ENCODE measurements at regions not wholly inside any gene's neighbourhood (a gene's known extent, or its start where the extent isn't known, plus 50 kb on each side); places are given as distances from the start of the nearest gene placed in this dataset.

DNA sequence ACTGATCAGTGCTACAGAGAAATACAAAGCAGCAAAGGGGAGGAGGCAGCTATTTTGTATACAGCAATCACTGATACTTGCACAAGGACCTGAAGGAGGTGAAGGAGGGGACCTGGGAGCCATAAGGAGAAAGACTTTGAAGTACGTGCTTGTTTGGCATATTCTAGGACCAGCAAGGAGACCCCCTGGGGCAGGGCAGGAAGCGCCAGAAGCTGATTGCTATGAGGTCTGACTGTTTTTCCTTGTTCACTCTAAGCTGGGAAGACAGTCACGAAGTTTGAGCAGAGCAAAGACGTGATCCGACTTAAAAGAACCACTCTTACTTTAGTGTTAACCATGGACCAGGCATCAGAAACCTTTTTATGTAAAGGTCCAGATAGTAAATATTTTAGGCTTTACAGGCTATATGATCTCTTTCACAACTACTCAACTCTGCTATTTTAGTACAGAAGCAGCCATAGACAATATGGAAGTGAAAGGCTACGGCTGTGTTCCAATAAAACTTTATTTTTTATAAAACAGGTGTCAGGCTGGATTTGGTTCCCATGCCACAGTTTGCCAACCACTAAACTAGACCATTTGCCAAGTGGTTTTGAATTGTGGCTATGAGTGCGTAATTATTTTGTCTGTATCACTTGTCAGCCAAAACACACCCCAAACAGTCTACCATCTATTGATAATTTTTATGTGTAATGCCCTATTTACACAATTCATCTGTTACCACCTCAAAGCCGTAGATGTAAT, 217.9 kb downstream of the PRL start:
- DNase-seq, result no peak

DNA sequence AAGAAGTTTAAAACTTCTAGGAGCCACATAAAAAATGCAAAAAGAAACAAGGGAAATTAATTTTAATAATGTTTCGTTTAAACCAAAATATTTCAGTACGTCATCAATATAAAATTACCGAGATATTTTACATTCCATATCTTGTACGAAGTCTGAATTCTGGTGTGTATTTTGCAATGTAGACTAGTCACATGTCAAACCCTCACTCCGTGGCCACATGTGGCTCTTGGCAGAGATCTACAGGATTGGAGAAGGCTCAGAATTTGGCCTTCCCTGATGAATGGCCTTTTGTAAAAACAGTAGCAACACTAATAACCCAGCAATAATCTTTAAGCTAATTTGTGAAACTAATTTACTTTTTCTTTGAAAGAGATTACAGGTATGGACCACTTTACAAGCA, 217.1 kb downstream of the PRL start:
- DNase-seq, result no peak

DNA sequence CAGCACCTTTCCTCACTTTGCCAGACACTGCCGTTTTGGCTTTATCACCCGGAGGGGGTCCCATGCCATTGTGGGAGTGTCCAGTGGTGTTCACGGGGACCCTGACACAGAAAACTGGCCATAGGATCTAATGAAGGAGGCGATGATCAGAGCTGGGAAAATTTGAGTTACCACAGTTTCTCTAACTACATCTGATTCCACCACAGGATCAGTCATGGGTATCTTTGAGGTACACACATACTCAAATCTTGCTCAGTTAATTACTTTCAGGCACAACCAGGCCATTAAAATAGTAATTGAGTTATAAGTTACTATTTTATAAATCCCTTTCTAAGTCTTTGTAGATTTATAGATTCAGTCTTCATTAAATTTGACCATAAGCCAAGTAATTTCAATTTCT, 215.1 kb downstream of the PRL start:
- DNase-seq, result no peak

DNA sequence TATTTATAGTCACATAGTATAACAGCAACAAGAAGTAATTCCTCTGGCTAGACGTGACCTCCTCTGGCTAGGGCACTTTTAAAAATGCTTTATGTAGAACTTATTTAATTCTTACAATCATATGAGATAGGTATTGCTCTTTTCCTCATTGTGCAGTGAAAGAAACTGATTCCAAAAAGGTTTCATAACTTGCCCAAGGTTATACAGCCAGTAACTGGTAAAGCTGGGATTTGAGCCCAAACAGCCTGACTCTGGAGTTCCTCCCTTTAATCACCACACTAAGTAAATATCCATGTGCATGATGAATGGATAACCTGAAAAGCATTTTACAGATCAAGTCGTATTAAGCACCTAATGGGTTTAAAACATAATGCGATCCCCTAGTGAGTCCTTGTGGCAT, 214.6 kb downstream of the PRL start:
- DNase-seq, result no peak

DNA sequence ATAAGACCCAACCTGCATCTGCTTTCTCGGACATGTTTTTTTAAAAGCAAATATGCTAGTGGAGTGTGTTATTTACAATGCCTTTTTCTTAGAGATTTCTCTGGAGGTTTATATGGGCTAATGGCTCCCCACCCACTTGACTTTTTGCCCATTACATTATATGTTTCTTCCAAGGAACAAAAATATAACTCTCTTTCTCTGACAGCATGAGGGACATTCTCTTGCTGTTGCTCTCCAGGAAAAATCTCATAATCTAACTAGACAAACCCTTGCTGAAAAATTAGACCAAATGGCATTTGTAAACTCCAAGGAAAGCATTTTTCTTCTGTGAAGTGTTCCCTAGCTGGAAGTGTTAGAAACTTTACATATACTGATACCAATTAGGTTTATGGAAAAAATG, 213.7 kb downstream of the PRL start:
- DNase-seq, result no peak

DNA sequence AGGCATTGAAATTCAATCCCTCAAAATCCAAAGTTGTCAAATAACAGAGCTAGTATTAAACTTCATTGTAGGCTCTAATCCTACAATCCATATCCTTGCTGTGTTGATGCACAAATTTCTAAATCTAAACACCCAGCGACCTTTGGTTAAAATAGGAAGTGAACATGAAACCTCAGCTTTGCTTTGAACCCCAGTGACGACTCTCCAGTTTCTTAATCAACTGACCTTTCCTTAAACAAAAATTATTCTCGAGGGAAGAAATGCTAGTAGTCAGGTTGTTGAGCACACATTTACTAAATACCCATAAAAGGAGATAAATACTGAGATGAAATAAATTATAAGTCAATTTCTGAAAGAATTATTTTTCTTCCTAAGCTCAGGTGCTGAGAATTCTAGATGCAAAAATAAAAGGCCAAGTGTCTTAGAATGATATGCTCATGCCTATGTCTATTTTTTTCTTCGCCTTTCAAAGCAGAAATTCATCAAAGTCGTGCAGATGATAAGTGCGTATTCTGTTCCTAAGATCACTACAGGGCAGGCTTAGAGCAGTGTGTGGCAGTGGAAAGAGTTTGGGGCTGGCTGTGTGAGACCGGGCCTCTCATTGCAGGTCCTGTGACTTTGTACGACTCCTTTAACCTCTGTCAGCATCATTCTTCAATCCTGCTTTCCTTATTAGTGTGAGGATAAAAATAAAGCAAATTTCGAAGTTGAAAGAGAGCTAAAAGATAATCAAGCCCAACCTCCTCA, 208.7 kb downstream of the PRL start:
- DNase-seq, result no peak

DNA sequence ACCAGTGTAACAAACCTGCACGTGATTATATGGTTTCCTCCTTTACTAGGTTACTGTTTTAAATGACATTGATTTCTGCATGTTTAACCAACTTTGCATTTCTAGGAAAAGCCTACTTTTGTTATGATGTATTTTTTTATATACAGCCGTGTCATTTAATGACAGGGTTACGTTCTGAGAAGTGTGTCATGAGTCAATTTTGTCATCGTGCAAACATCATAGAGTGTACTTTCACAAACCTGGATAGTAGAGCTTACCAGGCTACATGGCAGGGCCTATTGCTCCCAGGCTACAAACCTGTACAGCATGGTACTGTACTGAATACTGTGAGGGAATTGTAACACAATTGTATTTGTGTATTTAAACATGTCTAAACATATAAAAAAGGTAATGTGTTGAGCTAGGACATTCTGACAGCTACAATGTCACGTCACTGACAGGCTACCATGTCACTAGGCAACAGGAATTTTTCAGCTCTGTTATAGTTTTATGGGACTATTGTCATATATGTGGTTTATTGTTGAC, 205.3 kb downstream of the PRL start:
- DNase-seq, result no peak

DNA sequence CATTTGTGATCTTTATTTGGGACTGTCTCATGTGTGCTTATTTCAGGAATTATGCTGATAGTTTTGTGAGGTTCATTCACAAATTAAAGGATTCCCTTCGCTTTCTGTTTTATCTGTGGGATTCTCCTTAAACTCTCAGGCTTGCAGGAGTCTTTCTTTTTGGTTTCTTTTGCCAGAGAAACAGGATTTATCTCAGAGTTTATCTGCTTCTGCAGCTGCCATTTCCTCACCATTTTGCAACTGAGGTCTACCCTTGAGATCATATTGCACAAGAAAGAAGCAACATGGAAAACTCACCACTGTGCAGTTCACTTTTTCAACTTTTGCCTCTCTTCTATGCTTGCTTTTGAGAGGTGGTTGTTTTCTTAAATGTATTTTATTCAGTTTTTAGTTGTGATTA, 201.0 kb downstream of the PRL start:
- DNase-seq, result no peak

DNA sequence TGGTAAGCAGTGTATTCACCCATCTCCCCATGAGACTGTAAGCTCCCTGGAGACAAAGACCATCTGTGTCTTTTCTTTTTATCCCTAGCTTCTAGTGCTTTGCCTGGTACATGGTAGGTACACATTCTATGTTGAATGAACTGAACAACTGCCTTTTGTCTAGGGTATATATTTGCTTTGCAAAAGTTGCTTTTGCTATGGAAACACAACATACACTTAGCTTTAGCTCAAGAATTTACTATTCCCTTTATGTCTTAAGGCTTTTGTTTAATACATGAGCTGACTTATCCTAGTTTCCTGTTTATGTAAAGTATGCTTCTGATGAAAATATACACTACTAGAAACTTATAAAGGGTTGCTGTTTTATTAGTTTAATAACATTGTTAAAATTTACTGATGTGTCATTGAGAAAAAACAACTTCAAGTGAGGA, 198.2 kb downstream of the PRL start:
- no peak for DNase-seq

DNA sequence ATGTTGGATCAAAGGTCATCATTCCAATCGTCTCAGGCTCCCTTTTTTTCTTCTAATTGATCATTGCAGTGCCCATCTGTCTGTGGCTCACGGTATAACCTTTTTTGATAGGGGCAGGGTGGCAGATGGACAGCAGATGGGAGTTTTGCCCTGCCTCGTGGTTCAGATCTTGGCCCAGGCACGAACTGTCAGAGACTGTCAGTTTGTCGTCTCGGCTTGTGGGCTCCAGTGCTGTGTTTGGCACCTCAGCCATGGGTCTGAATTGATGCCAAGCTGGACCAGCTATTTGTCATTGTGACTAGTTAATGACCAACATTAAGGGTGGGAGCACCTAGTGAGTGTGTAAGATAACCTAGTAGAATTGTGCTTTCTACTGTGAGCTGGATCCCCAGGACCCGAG, 197.6 kb downstream of the PRL start:
- no peak for DNase-seq

DNA sequence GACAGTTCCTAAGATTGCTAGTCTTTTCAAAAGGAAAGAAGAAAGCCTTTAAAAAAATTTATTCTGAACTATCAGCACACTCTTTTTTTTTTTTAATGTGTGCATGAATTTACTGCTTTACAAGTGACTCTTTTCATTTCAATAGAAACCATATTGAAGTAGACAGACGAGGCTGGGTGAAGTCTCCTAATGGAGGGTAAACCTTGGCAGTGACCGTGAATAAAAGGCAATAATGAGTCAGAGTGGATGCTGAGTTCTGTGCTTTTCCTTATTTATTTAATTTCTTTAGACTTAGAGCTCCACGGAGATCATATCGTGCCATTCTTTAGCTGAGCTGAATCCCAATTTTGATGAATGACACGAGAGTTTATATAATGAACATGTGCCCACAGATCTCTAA, 196.9 kb downstream of the PRL start:
- no peak for DNase-seq

DNA sequence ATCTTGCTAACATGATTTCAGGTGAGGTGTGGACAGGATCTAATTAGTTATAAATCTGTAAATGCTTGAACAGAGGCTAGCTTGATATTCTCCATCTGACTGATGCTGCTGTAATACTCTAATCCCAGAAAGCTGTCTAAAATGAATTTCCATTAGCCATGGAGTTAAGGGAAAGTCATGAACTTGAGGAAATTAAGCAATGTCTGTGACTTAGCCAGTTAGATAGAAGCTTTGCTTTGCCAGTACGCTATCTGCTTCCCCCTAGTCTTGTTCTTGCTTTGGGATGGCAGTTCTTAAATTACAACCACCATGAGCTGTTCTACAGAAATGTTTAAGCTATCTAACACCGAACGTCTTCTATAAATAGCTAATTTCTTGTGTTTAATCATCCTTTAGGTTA, 195.7 kb downstream of the PRL start:
- DNase-seq, result no peak

DNA sequence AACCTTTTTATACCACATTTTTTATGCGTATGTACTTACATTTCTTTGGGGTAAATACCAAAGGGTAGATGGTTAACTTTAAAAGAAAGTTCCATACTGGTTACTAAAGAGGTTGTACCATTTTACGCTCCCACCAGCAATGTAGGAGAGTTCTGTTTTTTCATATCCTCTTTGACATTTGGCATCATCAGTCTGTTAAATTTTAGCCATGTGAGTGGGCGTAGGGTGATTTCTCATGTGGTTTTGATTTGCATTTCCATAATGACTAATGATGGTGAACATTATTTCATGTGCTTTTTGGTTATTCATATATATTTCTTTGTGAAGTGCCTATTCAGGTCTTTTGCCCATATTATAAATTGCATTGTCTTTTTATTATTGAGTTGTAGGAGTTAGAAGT, 194.2 kb downstream of the PRL start:
- DNase-seq, result no peak

DNA sequence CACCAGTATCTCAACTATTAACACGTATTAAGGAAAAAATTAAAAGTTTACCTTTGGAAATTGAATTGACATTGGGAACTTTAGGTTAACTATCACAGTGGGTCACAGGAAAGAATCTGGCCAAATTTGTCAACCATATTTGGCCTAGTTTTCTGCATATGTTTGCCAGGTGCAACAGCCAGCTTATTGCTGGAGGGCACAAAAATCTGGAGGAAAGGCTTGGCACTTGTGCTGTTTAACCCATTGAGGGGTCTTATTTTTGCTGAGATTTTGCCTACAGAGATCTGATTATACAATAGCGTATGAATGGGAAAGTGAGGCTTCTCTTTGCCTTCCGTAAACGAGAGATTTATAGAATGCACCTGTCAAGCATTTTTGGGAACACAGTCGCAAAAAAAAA, 190.4 kb downstream of the PRL start:
- DNase-seq, result no peak

DNA sequence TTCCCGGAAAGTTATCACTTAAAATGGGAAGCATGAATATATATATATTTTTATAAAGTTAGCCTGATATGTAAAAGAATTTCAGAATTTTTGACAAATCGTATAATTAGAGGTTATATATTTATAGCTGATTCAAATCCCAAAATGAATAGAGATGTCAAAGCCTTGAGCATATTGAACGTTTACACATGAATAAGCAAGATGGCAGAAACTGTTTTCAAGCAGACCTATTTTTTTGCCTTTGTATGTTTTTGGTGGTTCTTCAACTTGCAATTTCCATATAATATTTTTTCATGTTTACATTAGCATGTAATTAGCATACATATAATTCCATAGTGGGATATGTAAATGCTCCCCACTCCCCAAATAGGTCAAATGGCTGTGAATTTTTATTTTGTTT, 189.9 kb downstream of the PRL start:
- no peak for DNase-seq

DNA sequence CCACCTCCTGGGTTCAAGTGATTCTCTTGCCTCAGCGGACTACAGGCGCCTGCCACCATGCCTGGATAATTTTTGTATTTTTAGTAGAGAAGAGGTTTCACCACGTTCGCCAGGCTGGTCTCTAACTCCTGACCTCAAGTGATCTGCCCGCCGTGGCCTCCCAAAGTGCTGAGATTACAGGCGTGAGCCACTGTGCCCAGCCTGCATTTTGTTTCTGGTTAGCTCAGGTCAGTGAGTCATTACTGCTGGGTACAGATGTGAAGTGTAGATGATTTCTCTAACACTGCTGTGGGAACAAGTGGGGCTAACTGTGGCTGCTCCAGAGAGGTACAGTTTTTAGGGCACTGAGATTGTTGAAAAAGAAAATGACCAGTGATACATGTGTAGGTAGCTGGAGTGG, 188.6 kb downstream of the PRL start:
- DNase-seq, result no peak

DNA sequence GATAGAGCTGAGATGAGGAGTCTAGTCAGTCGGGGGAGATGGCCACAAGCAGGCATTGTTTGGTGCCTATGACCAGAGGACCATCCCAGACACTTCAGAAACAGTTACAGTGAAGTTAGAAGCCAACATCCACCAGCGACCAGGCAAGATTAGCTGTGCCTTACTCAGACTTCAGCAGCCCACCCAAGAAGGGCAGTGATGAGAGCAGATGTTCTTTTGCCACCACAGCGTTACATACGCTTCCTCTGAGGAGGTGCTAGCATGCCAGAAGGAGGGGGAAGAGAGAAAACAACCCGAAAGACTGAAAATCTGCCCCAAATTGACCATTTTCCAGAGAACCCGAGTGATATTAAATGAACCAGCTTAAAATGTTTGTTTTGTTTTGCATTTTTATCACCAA, 186.8 kb downstream of the PRL start:
- no peak for DNase-seq

DNA sequence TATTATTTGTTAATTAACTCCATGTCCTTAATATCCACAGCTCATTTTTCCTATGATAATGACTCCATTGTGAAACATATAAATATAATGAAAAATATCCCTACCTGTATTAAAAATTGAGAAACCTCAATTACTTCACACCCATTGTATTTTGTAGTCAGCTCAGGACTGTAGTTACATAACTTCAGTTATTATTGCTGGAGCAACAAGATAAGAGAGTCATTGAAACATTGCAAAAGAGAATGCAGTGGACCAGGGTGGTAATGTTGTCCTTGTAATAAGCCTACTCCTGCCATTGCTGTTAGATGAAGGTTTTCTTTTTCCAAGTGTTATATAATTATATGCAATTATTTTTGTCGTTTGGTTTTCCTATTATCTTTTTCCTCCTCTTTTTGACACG, 184.4 kb downstream of the PRL start:
- DNase-seq, result no peak

DNA sequence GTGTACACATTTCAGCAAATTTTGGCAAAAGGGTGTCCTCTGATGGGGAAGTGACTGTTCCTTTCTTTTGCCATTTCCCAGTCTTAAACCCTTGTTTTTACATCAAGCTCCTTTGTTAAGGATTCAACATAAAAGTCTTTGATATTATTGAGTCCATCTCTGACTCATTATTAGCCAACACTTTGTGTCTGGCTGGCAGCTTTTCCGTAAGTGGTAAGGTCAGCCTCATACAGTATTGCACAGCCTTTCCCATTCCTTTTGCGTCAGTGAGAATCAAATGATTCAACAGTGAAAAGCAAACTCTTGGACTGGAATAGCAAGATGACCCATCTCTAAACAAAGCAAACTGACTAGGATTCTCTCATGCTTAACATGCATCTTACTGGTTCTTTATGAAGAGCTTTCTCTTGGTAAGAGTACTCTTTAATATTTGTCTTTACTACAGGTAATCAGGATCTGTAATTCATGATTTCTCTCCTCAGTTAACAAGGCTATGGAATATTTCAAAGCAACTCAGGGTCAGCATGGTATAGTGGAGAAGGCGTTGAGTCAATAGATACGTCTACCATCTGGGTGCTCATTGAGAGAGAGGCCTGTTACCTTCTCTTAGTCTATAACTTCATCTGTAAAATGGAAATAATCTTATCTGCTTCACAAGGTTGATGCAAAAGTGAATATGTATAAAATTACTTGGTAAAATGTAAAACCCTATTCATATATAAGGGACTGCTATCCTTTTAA, 183.6 kb downstream of the PRL start:
- DNase-seq, result no peak

DNA sequence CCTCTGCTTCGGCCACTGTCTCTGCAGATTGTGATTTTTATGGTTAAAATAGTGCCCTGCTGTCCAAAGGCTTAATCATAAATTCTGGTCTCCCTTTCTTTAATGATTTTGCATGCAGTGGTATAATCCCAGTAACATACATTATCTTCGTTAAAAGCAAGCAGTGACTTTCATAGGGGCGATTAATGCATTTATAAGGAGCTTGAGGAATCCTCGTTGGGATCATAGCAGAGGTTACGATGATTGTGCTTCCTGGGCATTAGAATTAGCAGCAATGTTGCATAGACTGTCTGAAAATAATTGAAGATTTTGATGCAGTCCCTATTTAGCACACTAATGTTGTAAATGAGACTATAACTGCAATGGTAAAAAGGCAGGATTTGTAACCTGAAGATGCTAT, 181.3 kb downstream of the PRL start:
- DNase-seq, result no peak

DNA sequence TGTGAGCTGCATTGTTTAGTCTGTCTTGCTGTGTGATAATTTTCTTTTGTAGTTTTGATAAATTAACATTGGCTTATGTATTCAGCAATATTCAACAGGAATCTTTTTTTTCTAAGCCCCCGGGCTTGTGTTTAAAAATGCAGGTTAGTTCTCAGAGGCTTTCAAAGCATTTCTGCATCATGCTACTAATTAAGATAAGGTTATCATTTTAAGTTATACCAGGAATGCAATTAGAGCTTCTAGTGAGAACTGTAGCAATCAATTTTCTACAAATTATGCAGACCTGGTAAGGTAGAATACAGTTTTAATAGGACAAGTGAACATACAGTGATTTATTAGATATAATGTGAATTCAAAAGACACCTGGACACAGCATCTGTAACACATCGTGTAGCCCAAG, 179.2 kb downstream of the PRL start:
- DNase-seq, result no peak

DNA sequence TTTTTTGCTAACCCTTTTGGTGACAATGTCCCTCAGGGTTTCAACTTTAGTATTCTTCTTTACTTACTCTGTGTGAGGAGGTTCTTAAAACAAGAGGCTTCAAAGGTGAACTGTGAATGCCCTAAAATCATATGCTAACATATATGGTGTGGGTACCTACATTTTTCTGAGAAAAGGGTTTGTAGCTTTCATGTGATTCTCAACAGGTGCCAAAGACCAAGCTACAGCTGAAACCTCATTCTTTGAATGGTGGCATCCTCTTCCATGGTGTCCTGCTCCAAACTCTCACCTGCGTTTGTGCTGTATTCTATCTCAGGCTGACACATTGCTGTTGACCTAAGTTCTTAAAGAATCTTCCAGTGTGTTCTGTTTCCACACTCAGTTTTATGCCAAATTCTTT, 177.3 kb downstream of the PRL start:
- DNase-seq, result no peak

DNA sequence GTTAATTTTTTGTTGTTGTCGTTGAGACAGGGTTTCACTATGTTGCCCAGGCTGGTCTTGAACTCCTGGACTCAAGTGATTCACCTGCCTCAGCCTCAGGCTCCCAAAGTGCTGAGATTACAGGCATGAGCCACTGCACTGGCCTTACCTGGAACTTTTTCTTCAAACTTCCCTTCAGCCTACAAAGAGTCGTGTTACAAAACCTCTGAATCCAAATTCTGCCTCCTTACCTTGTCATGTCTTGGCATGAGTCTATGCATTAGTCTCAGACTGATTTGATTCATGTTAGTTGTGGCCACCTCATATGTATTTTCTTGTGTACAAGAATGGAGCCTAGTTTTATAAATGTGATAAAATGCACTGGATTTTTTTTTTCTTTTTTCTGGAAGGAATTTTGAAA, 172.1 kb downstream of the PRL start:
- no peak for DNase-seq

DNA sequence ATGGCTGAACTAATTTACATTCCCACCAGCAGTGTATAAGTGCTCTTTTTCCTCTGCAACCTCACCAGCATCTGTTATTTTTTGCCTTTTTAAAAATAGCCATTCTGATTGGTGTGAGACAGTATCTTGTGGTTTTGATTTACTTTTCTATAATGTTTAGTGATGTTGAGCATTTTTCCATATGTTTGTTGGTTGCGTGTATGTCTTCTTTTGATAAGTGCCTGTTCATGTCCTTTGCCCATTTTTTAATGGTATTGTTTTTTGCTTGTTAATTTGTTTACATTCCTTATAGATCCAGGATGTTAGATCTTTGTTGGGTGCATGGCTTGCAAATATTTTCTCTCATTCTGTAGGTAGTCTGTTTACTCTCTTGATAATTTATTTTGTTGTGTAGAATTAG, 169.9 kb downstream of the PRL start:
- DNase-seq, result no peak
